Loucy (cell line): ENCODE measurements at regions not wholly inside any gene's neighbourhood (a gene's known extent, or its start where the extent isn't known, plus 50 kb on each side); places are given as distances from the start of the nearest gene placed in this dataset.
"Not testable (repeated sequence)": the region's sequence is repeated elsewhere in the genome, so short reads cannot be mapped to it uniquely, and the experiment has no call there.

ENCODE experiments used
- EZH2phosphoT487 ChIP-seq: fragments of 200-600 bp; IDR thresholded peaks from 2 replicates; pipeline ENCODE4 v1.6.1; 2018; ENCODE audit warnings: antibody characterized with exemption, mild to moderate bottlenecking, moderate library complexity, borderline replicate concordance
- TF ChIP-seq, protein P1 (sequence below): fragments of 200-600 bp; sonication (generic); conservative IDR thresholded peaks from 2 replicates; pipeline ENCODE4 v1.5.1; 2014; ENCODE audit warnings: mild to moderate bottlenecking, antibody characterized with exemption, low read length

DNA sequence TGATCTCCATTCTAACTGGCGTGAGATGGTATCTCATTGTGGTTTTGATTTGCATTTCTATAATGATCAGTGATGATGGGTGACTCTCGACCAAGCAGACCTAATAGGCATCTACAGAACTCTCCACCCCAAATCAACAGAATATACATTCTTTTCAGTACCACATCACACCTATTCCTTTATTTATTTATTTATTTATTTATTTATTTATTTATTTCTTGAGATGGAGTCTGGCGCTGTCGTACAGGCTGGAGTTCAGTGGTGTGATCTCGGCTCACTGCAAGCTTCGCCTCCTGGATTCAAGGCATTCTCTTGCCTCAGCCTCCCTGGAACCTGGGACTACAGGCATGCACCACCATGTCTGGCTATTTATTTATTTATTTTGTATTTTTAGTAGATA, 496.3 kb downstream of the TENT5A start:
- TF ChIP-seq, protein P1, sequence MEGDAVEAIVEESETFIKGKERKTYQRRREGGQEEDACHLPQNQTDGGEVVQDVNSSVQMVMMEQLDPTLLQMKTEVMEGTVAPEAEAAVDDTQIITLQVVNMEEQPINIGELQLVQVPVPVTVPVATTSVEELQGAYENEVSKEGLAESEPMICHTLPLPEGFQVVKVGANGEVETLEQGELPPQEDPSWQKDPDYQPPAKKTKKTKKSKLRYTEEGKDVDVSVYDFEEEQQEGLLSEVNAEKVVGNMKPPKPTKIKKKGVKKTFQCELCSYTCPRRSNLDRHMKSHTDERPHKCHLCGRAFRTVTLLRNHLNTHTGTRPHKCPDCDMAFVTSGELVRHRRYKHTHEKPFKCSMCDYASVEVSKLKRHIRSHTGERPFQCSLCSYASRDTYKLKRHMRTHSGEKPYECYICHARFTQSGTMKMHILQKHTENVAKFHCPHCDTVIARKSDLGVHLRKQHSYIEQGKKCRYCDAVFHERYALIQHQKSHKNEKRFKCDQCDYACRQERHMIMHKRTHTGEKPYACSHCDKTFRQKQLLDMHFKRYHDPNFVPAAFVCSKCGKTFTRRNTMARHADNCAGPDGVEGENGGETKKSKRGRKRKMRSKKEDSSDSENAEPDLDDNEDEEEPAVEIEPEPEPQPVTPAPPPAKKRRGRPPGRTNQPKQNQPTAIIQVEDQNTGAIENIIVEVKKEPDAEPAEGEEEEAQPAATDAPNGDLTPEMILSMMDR, result not testable (repeated sequence)
- not testable (repeated sequence) for TF ChIP-seq EZH2phosphoT487
